Adipocyte (in vitro differentiated cells): ENCODE measurements at regions not wholly inside any gene's neighbourhood (a gene's known extent, or its start where the extent isn't known, plus 50 kb on each side); places are given as distances from the start of the nearest gene placed in this dataset.

Experiments used
- DNase-seq: peaks from one replicate; pipeline ENCODE4 v3.0.0-alpha.2; 2015; ENCODE audit warnings: low read depth
- H3K27me3 ChIP-seq: replicated peaks from 2 replicates; pipeline ENCODE4 v1.7.0; 2013; ENCODE audit warnings: mild to moderate bottlenecking, low read length, moderate library complexity; ENCODE audit not compliant: control insufficient read depth, insufficient read depth
- H3K36me3 ChIP-seq: 2 replicates; pipeline ENCODE4 v1.7.0; 2013; ENCODE audit warnings: low read length, mild to moderate bottlenecking, moderate library complexity; ENCODE audit not compliant: control insufficient read depth, insufficient read depth, severe bottlenecking
- H3K4me1 ChIP-seq: 2 replicates; pipeline ENCODE4 v1.7.0; 2013; ENCODE audit warnings: mild to moderate bottlenecking, low read length, moderate library complexity; ENCODE audit not compliant: control insufficient read depth, insufficient read depth
- H3K4me3 ChIP-seq: 2 replicates; pipeline ENCODE4 v1.7.0; 2013; ENCODE audit warnings: mild to moderate bottlenecking, low read length, moderate library complexity
- H3K9ac ChIP-seq: 2 replicates; pipeline ENCODE4 v1.7.0; 2013; ENCODE audit warnings: mild to moderate bottlenecking, low read length, moderate library complexity
- H3K9me3 ChIP-seq: 2 replicates; pipeline ENCODE4 v1.7.0; 2013; ENCODE audit warnings: mild to moderate bottlenecking, low read length, moderate library complexity; ENCODE audit not compliant: control insufficient read depth

DNA sequence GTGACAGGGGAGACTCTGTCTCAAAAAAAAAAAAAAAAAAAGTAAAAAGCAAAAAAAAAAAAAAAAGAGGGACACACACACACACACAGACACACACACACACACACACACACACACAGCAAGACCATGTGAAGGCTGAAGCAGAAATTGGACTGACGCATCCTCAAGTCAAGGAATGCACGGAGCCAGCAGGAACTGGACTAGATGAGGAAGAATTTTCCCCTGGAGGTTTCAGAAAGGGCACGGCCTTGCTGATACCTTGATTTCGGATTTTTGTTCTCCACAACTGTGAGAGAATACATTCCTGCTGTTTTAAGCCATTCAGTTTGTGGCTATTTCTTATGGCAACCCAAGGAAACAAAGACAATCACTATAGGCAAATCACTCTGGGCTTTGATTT, 176.9 kb upstream of the SALL4 start:
- no peak overlapping the region for H3K9ac ChIP-seq
- H3K4me1 ChIP-seq: no peaks in the 10 kb centered on the region
- H3K9me3 ChIP-seq: peaks cover 8% of the 10 kb centered on the region
- DNase-seq: no peak
- no peaks in the 10 kb centered on the region for H3K27me3 ChIP-seq
- H3K36me3 ChIP-seq: no peaks in the 10 kb centered on the region
- no peak overlapping the region for H3K4me3 ChIP-seq

- Histone ChIP-seq H3K9me3 (peaks cover 8% of the 10 kb centered on the region), H3K27me3 (no peaks in the 10 kb centered on the region), H3K4me3 (no peak overlapping the region), H3K4me1 (no peaks in the 10 kb centered on the region), H3K9ac (no peak overlapping the region), H3K36me3 (no peaks in the 10 kb centered on the region)
- no peak for DNase-seq
Measured at GRCh38 chr20:51978070-51978501, 175.8 kb upstream of the SALL4 start.

GRCh38 chr20:51972056-51972455, 169.7 kb upstream of the SALL4 start:
- H3K27me3 ChIP-seq: no peaks in the 10 kb centered on the region
- no peaks in the 10 kb centered on the region for H3K4me1 ChIP-seq
- H3K4me3 ChIP-seq: no peak overlapping the region
- no peak overlapping the region for H3K9ac ChIP-seq
- H3K9me3 ChIP-seq: no peaks in the 10 kb centered on the region
- H3K36me3 ChIP-seq: no peaks in the 10 kb centered on the region
- DNase-seq: no peak

DNA sequence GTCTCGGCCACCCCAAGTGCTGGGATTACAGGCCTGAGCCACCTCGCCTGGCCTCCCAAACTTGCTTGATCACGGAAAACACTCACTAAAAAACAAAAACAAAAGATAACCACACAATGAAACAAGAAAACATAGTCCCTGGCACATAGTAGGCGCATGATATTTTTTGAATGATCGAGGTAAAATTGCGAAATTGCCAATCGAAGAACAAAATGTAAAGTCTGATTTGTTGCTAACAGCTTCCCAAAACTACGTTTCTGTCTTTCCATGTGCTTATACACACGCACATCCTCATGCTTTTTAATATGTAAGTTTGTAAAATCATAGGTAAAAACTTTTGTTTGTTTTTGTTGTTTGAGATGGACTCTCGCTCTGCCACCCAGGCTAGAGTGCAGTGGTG, 168.5 kb upstream of the SALL4 start:
- no peaks in the 10 kb centered on the region for H3K9me3 ChIP-seq
- DNase-seq: no peak
- H3K9ac ChIP-seq: no peak overlapping the region
- H3K27me3 ChIP-seq: no peaks in the 10 kb centered on the region
- H3K4me3 ChIP-seq: no peak overlapping the region
- no peaks in the 10 kb centered on the region for H3K36me3 ChIP-seq
- H3K4me1 ChIP-seq: no peaks in the 10 kb centered on the region

DNA sequence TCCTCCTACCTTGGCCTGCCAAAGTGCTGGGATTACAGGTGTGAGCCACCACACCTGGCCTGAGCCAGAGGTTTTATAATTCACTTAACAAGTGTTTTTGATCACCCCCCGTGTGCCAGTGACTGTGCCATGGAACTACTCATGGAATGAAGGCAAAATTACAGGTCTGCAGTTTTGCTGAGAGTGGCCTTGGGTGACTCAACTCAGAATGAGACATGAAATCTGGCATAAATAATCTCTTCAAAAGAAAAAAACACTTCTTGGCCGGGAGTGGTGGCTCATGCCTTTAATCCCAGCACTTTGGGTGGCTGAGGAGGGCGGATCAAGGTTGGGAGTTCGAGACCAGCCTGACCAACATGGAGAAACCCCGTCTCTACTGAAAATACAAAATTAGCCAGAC, 166.9 kb upstream of the SALL4 start:
- H3K9ac ChIP-seq: no peak overlapping the region
- no peak overlapping the region for H3K4me3 ChIP-seq
- no peaks in the 10 kb centered on the region for H3K4me1 ChIP-seq
- H3K36me3 ChIP-seq: no peaks in the 10 kb centered on the region
- no peaks in the 10 kb centered on the region for H3K27me3 ChIP-seq
- DNase-seq: no peak
- H3K9me3 ChIP-seq: no peaks in the 10 kb centered on the region

DNA sequence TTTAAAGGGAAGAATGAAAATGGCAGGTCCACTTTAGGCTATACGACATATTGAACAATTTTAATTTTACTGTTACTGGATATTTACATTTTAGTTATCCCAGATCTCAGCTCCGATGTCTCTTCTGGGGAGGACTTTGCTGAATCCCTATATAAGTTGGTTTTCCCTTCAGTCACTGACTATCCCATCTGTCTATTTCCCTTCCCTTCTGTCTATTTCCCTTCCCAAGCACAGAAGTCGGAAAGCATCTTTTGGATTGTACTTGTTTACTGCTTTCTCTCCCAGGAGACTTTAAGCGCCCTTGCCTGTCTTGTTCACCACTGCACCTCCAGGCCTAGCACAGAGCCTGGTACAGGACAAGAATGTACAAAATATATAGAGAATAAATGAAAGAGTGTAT, 165.8 kb upstream of the SALL4 start:
- DNase-seq: no peak
- Histone ChIP-seq H3K36me3 (no peaks in the 10 kb centered on the region), H3K27me3 (no peaks in the 10 kb centered on the region), H3K9me3 (no peaks in the 10 kb centered on the region), H3K4me1 (no peaks in the 10 kb centered on the region), H3K4me3 (no peak overlapping the region), H3K9ac (no peak overlapping the region)

- Histone ChIP-seq H3K4me3 (no peak overlapping the region), H3K9me3 (no peaks in the 10 kb centered on the region), H3K36me3 (no peaks in the 10 kb centered on the region), H3K4me1 (no peaks in the 10 kb centered on the region), H3K27me3 (no peaks in the 10 kb centered on the region), H3K9ac (no peak overlapping the region)
- peak; percentile 83 for DNase-seq
Measured at GRCh38 chr20:51966296-51966971, 164.1 kb upstream of the SALL4 start.

GRCh38 chr20:51961964-51962761, 159.8 kb upstream of the SALL4 start:
- H3K36me3 ChIP-seq: no peaks in the 10 kb centered on the region
- DNase-seq: no peak
- H3K9me3 ChIP-seq: no peaks in the 10 kb centered on the region
- H3K27me3 ChIP-seq: no peaks in the 10 kb centered on the region
- peak overlapping the region; percentile 64 for H3K4me3 ChIP-seq
- H3K9ac ChIP-seq: no peak overlapping the region
- peaks cover 11% of the 10 kb centered on the region for H3K4me1 ChIP-seq

DNA sequence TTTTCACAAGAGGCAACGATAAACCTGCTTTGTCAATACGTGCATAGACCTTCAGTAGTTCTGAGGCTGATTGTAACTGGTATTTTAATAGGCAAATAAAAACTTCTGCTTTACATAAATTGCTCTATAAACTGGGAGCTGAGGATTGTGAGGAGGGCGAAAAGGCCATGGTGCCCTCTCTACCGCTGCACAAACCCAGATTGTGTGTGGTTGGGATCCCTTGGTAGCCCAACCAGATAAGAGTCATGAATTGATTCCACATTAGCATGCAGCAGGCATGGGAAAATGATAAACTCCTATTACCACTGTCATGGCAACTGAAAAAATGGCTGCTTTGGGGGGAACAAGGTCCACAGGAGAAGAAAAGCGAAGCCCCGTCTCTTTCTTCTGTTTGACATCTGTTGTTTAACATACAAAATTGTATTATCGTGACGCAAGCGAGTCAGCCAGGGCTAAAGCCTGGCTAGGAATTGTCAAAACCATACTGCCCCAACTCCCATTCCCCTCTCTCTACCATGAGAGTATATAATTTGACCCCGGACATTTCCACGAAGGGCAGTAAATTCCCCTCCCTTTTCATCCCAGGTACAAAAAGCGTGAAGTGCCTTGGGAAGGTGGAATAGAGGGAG, 157.8 kb upstream of the SALL4 start:
- no peak overlapping the region for H3K9ac ChIP-seq
- peaks cover 11% of the 10 kb centered on the region for H3K4me1 ChIP-seq
- no peaks in the 10 kb centered on the region for H3K9me3 ChIP-seq
- no peaks in the 10 kb centered on the region for H3K36me3 ChIP-seq
- H3K4me3 ChIP-seq: no peak overlapping the region
- H3K27me3 ChIP-seq: no peaks in the 10 kb centered on the region
- DNase-seq: no peak

DNA sequence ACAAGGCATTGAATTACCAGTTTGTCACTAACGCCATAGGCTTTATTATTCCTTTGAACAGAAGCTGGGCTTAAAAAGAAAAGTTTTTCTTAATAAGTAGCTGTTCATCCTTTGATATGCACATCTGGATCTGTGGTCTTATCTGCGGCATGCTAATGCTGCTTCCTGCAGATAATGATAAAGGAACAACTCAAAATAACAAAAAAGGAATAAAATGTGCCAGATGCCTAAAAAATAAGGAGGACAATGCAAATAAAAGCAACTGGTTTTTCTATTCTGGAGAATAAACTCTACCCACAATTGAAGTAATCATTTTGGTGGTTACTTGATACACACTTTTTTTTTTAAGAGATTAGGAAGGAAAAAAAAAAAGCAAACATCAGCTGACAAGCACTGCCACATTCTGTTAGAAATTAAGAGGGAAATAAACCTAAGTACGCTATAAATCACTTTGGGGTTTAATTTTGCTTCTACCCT, 156.8 kb upstream of the SALL4 start:
- no peak for DNase-seq
- H3K4me1 ChIP-seq: peaks cover 11% of the 10 kb centered on the region
- no peak overlapping the region for H3K4me3 ChIP-seq
- H3K27me3 ChIP-seq: no peaks in the 10 kb centered on the region
- H3K9ac ChIP-seq: no peak overlapping the region
- no peaks in the 10 kb centered on the region for H3K9me3 ChIP-seq
- H3K36me3 ChIP-seq: no peaks in the 10 kb centered on the region
